ENCODE measurements at regions not wholly inside any gene's neighbourhood (a gene's known extent, or its start where the extent isn't known, plus 50 kb on each side); places are given as distances from the start of the nearest gene placed in this dataset.

- peak; percentile 39 for TF ChIP-seq REST (IDR thresholded peaks at IDR 0.05)
These were observed 60.5 kb upstream of the TFRC start (continued) for GRCh38 chr3:196142202-196142956.

- H3K9ac ChIP-seq (ENCODE audit: low read depth in 1 of 2, low read length in 2 of 2): no peak overlapping the region
- H3K4me1 ChIP-seq (ENCODE audit: control insufficient read depth in 4 of 4, insufficient read depth in 4 of 4, low read length in 3 of 4): peaks cover 0 to 44% (median 37%) of the 10 kb centered on the region in 4 donors
- TF ChIP-seq YY1 (IDR thresholded peaks at IDR 0.05) (no peak), NR2F2 (IDR thresholded peaks at IDR 0.05) (no peak), CTCF (IDR thresholded peaks at IDR 0.05; ENCODE audit: low read depth, low read length, missing input control) (no peak), FOXA2 (IDR thresholded peaks at IDR 0.05) (no peak), GABPA (IDR thresholded peaks at IDR 0.05 in 1 of 2, conservative IDR thresholded peaks at IDR 0.05 in 1 of 2) (no peak)
- no peaks in the 10 kb centered on the region for H3K36me3 ChIP-seq (ENCODE audit: control insufficient read depth in 4 of 4, insufficient read depth in 3 of 4, low read depth in 1 of 4, low read length in 3 of 4)
- no peaks in the 10 kb centered on the region for H3K9me3 ChIP-seq (ENCODE audit: control insufficient read depth in 4 of 4, low read length in 3 of 4)
- no peak overlapping the region for H3K4me3 ChIP-seq (ENCODE audit: low read depth in 1 of 3, low read length in 3 of 3)
- H3K27ac ChIP-seq (ENCODE audit: low read depth in 1 of 2, low read length in 2 of 2): peak overlapping the region in 1 of 2 donors; percentile 44
- WGBS: 56% methylated on average over 6 of the region's 6 CpGs
- no peak for DNase-seq (ENCODE audit: low spot score)
- H3K27me3 ChIP-seq (ENCODE audit: control insufficient read depth in 4 of 4, insufficient read depth in 4 of 4, low read length in 3 of 4): no peaks in the 10 kb centered on the region
These were observed 59.9 kb upstream of the TFRC start for GRCh38 chr3:196141866-196142201.

- no peak for DNase-seq (ENCODE audit: low spot score)
- Histone ChIP-seq H3K4me3 (ENCODE audit: low read depth in 1 of 3, low read length in 3 of 3) (no peak overlapping the region), H3K36me3 (ENCODE audit: control insufficient read depth in 4 of 4, insufficient read depth in 3 of 4, low read depth in 1 of 4, low read length in 3 of 4) (no peaks in the 10 kb centered on the region), H3K9me3 (ENCODE audit: control insufficient read depth in 4 of 4, low read length in 3 of 4) (no peaks in the 10 kb centered on the region), H3K27ac (ENCODE audit: low read depth in 1 of 2, low read length in 2 of 2) (peak overlapping the region in 1 of 2 donors; percentile 44), H3K9ac (ENCODE audit: low read depth in 1 of 2, low read length in 2 of 2) (no peak overlapping the region), H3K27me3 (ENCODE audit: control insufficient read depth in 4 of 4, insufficient read depth in 4 of 4, low read length in 3 of 4) (no peaks in the 10 kb centered on the region), H3K4me1 (ENCODE audit: control insufficient read depth in 4 of 4, insufficient read depth in 4 of 4, low read length in 3 of 4) (peaks cover 0 to 46% (median 41%) of the 10 kb centered on the region in 4 donors)
- WGBS: 88% methylated on average over 15 of the region's 15 CpGs
- TF ChIP-seq HNF4A (conservative IDR thresholded peaks at IDR 0.05) (no peak), RAD21 (IDR thresholded peaks at IDR 0.05) (no peak), HNF4G (IDR thresholded peaks at IDR 0.05) (no peak), TAF1 (conservative IDR thresholded peaks at IDR 0.05) (no peak), FOXA1 (IDR thresholded peaks at IDR 0.05) (no peak), YY1 (IDR thresholded peaks at IDR 0.05) (no peak), FOXA2 (IDR thresholded peaks at IDR 0.05) (no peak), MAX (IDR thresholded peaks at IDR 0.05) (no peak), CTCF (IDR thresholded peaks at IDR 0.05; ENCODE audit: low read depth, low read length, missing input control) (no peak), GABPA (IDR thresholded peaks at IDR 0.05 in 1 of 2, conservative IDR thresholded peaks at IDR 0.05 in 1 of 2) (no peak), ATF3 (IDR thresholded peaks at IDR 0.05) (no peak)
These were observed 59.4 kb upstream of the TFRC start for GRCh38 chr3:196141052-196141865.

Data from liver (tissue), 8 donors.